H9 (cell line): ENCODE measurements at regions not wholly inside any gene's neighbourhood (a gene's known extent, or its start where the extent isn't known, plus 50 kb on each side); places are given as distances from the start of the nearest gene placed in this dataset.

ENCODE experiments used
- DNase-seq: peaks from one replicate; pipeline ENCODE4 v3.0.0-alpha.2; 2017
- H2AFZ ChIP-seq: one replicate; pipeline ENCODE4 v1.6.1; 2013; ENCODE audit warnings: mild to moderate bottlenecking, low read length, control low read depth, moderate library complexity
- H2AK5ac ChIP-seq: 2 replicates; pipeline ENCODE4 v1.6.1; 2013; ENCODE audit warnings: low read length, control low read depth, mixed read lengths; ENCODE audit not compliant: insufficient read length
- H2BK120ac ChIP-seq: one replicate; pipeline ENCODE4 v1.6.1; 2013; ENCODE audit warnings: low read depth, mild to moderate bottlenecking, low read length, control low read depth, inconsistent platforms; ENCODE audit not compliant: poor library complexity, severe bottlenecking
- H2BK12ac ChIP-seq: 2 replicates; pipeline ENCODE4 v1.6.1; 2013; ENCODE audit warnings: low read length, control low read depth, mixed read lengths, low read depth; ENCODE audit not compliant: insufficient read length
- H2BK15ac ChIP-seq: 2 replicates; pipeline ENCODE4 v1.6.1; 2013; ENCODE audit warnings: low read depth, low read length, control low read depth
- H2BK20ac ChIP-seq: one replicate; pipeline ENCODE4 v1.6.1; 2013; ENCODE audit warnings: low read depth, mild to moderate bottlenecking, low read length, control low read depth, inconsistent platforms; ENCODE audit not compliant: poor library complexity, severe bottlenecking
- H2BK5ac ChIP-seq: 2 replicates; pipeline ENCODE4 v1.6.1; 2013; ENCODE audit warnings: low read length, control low read depth, mixed read lengths; ENCODE audit not compliant: insufficient read length
- H3K14ac ChIP-seq: 2 replicates; pipeline ENCODE4 v1.6.1; 2013; ENCODE audit warnings: low read length, control low read depth; ENCODE audit not compliant: insufficient read depth
- H3K18ac ChIP-seq: 2 replicates; pipeline ENCODE4 v1.6.1; 2013; ENCODE audit warnings: low read depth, mild to moderate bottlenecking, mixed read lengths, low read length, control low read depth; ENCODE audit not compliant: insufficient read length
- H3K23ac ChIP-seq: 2 replicates; pipeline ENCODE4 v1.6.1; 2013; ENCODE audit warnings: low read length, control low read depth, mixed read lengths, low read depth; ENCODE audit not compliant: insufficient read length
- H3K23me2 ChIP-seq: 2 replicates; pipeline ENCODE4 v1.6.1; 2013; ENCODE audit warnings: low read depth, mild to moderate bottlenecking, mixed read lengths, low read length, control low read depth; ENCODE audit not compliant: insufficient read length, poor library complexity, severe bottlenecking
- H3K27ac ChIP-seq: 2 replicates; pipeline ENCODE4 v1.5.1; 2013; ENCODE audit warnings: low read length, control low read depth, mixed read lengths, low read depth; ENCODE audit not compliant: insufficient read length
- H3K27me3 ChIP-seq: 2 replicates; pipeline ENCODE4 v1.6.1; 2013; ENCODE audit warnings: low read length, control low read depth, inconsistent platforms; ENCODE audit not compliant: insufficient read depth
- H3K4ac ChIP-seq: 2 replicates; pipeline ENCODE4 v1.6.1; 2013; ENCODE audit warnings: low read depth, mild to moderate bottlenecking, control low read depth, inconsistent platforms, low read length, moderate library complexity
- H3K4me1 ChIP-seq: 2 replicates; pipeline ENCODE4 v1.6.1; 2013; ENCODE audit warnings: low read length, control low read depth, inconsistent platforms; ENCODE audit not compliant: insufficient read depth
- H3K4me2 ChIP-seq: 2 replicates; pipeline ENCODE4 v1.6.1; 2013; ENCODE audit warnings: low read length, control low read depth, mixed read lengths; ENCODE audit not compliant: insufficient read length, insufficient read depth
- H3K56ac ChIP-seq: 2 replicates; pipeline ENCODE4 v1.6.1; 2013; ENCODE audit warnings: low read depth, mild to moderate bottlenecking, mixed read lengths, low read length, control low read depth; ENCODE audit not compliant: insufficient read length
- H3K79me1 ChIP-seq: 2 replicates; pipeline ENCODE4 v1.6.1; 2013; ENCODE audit warnings: low read depth, mild to moderate bottlenecking, moderate library complexity, low read length, control low read depth, inconsistent platforms; ENCODE audit not compliant: insufficient read depth, poor library complexity, severe bottlenecking
- H3K79me2 ChIP-seq: 2 replicates; pipeline ENCODE4 v1.6.1; 2013; ENCODE audit warnings: low read length, control low read depth, inconsistent platforms; ENCODE audit not compliant: insufficient read depth
- H3K9ac ChIP-seq: 2 replicates; pipeline ENCODE4 v1.6.1; 2013; ENCODE audit warnings: low read length, control low read depth, mixed read lengths; ENCODE audit not compliant: insufficient read length; ENCODE audit errors: extremely low read depth
- H3K9me3 ChIP-seq: one replicate; pipeline ENCODE4 v1.6.1; 2013; ENCODE audit warnings: low read depth, low read length, inconsistent platforms; ENCODE audit not compliant: control insufficient read depth
- H3T11ph ChIP-seq: one replicate; pipeline ENCODE4 v1.6.1; 2013; ENCODE audit warnings: mild to moderate bottlenecking, low read length, control low read depth, inconsistent platforms
- H4K20me1 ChIP-seq: one replicate; pipeline ENCODE4 v1.6.1; 2013; ENCODE audit not compliant: control insufficient read depth, insufficient read length, insufficient read depth
- H4K5ac ChIP-seq: 2 replicates; pipeline ENCODE4 v1.6.1; 2013; ENCODE audit warnings: low read depth, mild to moderate bottlenecking, mixed read lengths, low read length, control low read depth; ENCODE audit not compliant: insufficient read length
- H4K8ac ChIP-seq: replicated peaks from 2 replicates; pipeline ENCODE4 v1.6.1; 2013; ENCODE audit warnings: low read length, control low read depth, mixed read lengths, low read depth; ENCODE audit not compliant: insufficient read length
- H4K91ac ChIP-seq: 2 replicates; pipeline ENCODE4 v1.6.1; 2013; ENCODE audit warnings: low read depth, mild to moderate bottlenecking, moderate library complexity, mixed read lengths, low read length, control low read depth; ENCODE audit not compliant: insufficient read length
- H3K27ac Mint-ChIP-seq, 3 experiments: 2 replicates in 2 of 3; 3 replicates in 1 of 3; pipeline ENCODE4 v1.8.0; 2020 to 2021; ENCODE audit warnings: mixed read lengths in 3 of 3, mild to moderate bottlenecking in 1 of 3, moderate library complexity in 1 of 3
- H3K27me3 Mint-ChIP-seq: 2 replicates; pipeline ENCODE4 v1.8.0; 2021; ENCODE audit warnings: low read depth, mild to moderate bottlenecking, moderate library complexity, mixed read lengths
- H3K36me3 Mint-ChIP-seq, 3 experiments: 2 replicates in 2 of 3; 3 replicates in 1 of 3; pipeline ENCODE4 v1.8.0; 2020 to 2021; ENCODE audit warnings: low read depth in 3 of 3, mixed read lengths in 3 of 3; ENCODE audit not compliant: insufficient read depth in 1 of 3
- H3K4me1 Mint-ChIP-seq, 2 experiments: 2 replicates each; pipeline ENCODE4 v1.8.0; 2020; ENCODE audit warnings: mixed read lengths in 2 of 2
- H3K4me3 Mint-ChIP-seq, 2 experiments: 2 replicates in 1 of 2; 3 replicates in 1 of 2; pipeline ENCODE4 v1.8.0; 2020 to 2021; ENCODE audit warnings: mild to moderate bottlenecking in 2 of 2, mixed read lengths in 2 of 2, moderate library complexity in 1 of 2
- H3K9me3 Mint-ChIP-seq, 2 experiments: 2 replicates in 1 of 2; 3 replicates in 1 of 2; pipeline ENCODE4 v1.8.0; 2020; ENCODE audit warnings: mild to moderate bottlenecking in 2 of 2, mixed read lengths in 2 of 2, moderate library complexity in 1 of 2
- CTCF ChIP-seq: fragments of 200-600 bp; sonication (generic); conservative IDR thresholded peaks from 3 replicates; pipeline ENCODE4 v1.8.0; 2021; ENCODE audit warnings: antibody characterized with exemption, mild to moderate bottlenecking

- peaks cover 4% of the 10 kb centered on the region; the same call in 1 of the 2 replicates for H3K27me3 Mint-ChIP-seq
- H3K56ac ChIP-seq: no peak overlapping the region
- no peak overlapping the region for H3K27ac ChIP-seq
- DNase-seq: no peak
- no peak overlapping the region for H2BK120ac ChIP-seq
- H4K91ac ChIP-seq: no peak overlapping the region
- no peak overlapping the region for H3K14ac ChIP-seq
- no peaks in the 10 kb centered on the region for H4K20me1 ChIP-seq
- TF ChIP-seq CTCF: no peak
- H2BK20ac ChIP-seq: no peak overlapping the region
- no peak overlapping the region for H4K8ac ChIP-seq
- H2BK5ac ChIP-seq: no peak overlapping the region
- H3T11ph ChIP-seq: no peak overlapping the region
- peaks cover 8% of the 10 kb centered on the region for H3K9me3 ChIP-seq
- H2AFZ ChIP-seq: no peak overlapping the region
- H3K4me1 Mint-ChIP-seq: peaks cover 0 to 8% of the 10 kb centered on the region in 2 experiments; a peak in 1 of 4 replicates
- no peak overlapping the region for H3K4ac ChIP-seq
- H3K27ac Mint-ChIP-seq: no peak overlapping the region
- no peaks in the 10 kb centered on the region for H3K4me1 ChIP-seq
- peaks cover 6 to 12% of the 10 kb centered on the region in 2 experiments for H3K9me3 Mint-ChIP-seq
- H3K23me2 ChIP-seq: no peaks in the 10 kb centered on the region
- H3K9ac ChIP-seq: no peak overlapping the region
- no peak overlapping the region for H2BK15ac ChIP-seq
- no peaks in the 10 kb centered on the region for H3K79me2 ChIP-seq
- peaks cover 3 to 6% (median 3%) of the 10 kb centered on the region in 3 experiments; a peak in 6 of 7 replicates for H3K36me3 Mint-ChIP-seq
- H3K18ac ChIP-seq: no peak overlapping the region
- H3K27me3 ChIP-seq: no peaks in the 10 kb centered on the region; the same call in 1 of the 2 replicates
- no peak overlapping the region for H2BK12ac ChIP-seq
- H3K4me3 Mint-ChIP-seq: no peak overlapping the region
- no peak overlapping the region for H2AK5ac ChIP-seq
- H3K23ac ChIP-seq: no peak overlapping the region
- no peak overlapping the region for H4K5ac ChIP-seq
- no peak overlapping the region for H3K4me2 ChIP-seq
- H3K79me1 ChIP-seq: no peaks in the 10 kb centered on the region
Observed at GRCh38 chr4:17134565-17134964, 236.1 kb upstream of the LDB2 start.
